ENCODE measurements at regions not wholly inside any gene's neighbourhood (a gene's known extent, or its start where the extent isn't known, plus 50 kb on each side); places are given as distances from the start of the nearest gene placed in this dataset.

DNA sequence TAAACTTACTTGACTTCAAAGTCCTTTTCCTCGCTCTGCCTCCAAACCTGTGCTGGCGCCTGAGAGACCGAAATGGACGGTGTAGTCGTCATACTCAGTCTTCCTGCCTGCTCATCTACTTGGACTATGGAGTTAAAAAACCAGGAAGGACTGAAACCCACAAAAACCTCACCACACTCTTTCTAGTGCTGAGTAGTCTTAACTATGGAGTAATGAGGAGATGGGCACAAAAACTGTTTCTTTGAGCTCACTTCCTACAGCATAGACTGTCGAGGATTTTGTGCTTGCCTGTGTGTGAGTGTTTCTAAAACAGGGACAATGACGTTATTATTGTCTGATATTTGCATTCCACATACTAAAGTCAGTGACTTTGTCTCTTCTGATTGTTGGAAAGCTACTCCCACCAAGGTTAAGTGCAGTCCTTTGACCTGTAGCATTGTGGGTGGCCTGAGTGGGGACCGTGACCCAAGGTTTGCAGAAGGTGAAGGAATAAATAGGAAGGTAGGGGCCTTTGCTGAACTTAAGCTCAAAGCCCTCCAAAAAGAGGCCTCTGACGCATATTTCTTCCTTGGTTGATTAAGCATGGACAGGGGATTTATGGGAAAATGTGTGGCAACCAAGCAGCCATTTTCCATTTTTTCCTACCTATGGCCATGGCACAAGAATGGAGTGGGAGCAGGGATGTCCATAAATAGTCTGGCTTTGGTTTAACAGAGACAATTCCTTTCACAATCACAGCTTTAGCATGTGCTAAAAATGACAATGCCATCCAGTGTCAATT is 109.6 kb downstream of the ZBTB18 start:
- peaks cover 5% of the 10 kb centered on the region; the same call in 1 of the 2 replicates for H3K4me1 ChIP-seq
- no peak for TF ChIP-seq CTCF (IDR thresholded peaks at IDR 0.05; ENCODE audit: low read depth, low read length)
- no peaks in the 10 kb centered on the region for H3K9me3 ChIP-seq
- no peak overlapping the region for H3K4me3 ChIP-seq (ENCODE audit: low read depth, low read length)
- no peaks in the 10 kb centered on the region for H3K36me3 ChIP-seq
- no peak for DNase-seq
- H3K27me3 ChIP-seq = no peaks in the 10 kb centered on the region

- H3K4me1 ChIP-seq = peaks cover 5% of the 10 kb centered on the region; the same call in 1 of the 2 replicates
- no peaks in the 10 kb centered on the region for H3K36me3 ChIP-seq
- no peak for DNase-seq
- no peak overlapping the region for H3K4me3 ChIP-seq (ENCODE audit: low read depth, low read length)
- TF ChIP-seq CTCF (IDR thresholded peaks at IDR 0.05; ENCODE audit: low read depth, low read length) = no peak
- H3K9me3 ChIP-seq = no peaks in the 10 kb centered on the region
- H3K27me3 ChIP-seq = no peaks in the 10 kb centered on the region
Observed at GRCh38 chr1:244161236-244161510, 110.1 kb downstream of the ZBTB18 start.

DNA sequence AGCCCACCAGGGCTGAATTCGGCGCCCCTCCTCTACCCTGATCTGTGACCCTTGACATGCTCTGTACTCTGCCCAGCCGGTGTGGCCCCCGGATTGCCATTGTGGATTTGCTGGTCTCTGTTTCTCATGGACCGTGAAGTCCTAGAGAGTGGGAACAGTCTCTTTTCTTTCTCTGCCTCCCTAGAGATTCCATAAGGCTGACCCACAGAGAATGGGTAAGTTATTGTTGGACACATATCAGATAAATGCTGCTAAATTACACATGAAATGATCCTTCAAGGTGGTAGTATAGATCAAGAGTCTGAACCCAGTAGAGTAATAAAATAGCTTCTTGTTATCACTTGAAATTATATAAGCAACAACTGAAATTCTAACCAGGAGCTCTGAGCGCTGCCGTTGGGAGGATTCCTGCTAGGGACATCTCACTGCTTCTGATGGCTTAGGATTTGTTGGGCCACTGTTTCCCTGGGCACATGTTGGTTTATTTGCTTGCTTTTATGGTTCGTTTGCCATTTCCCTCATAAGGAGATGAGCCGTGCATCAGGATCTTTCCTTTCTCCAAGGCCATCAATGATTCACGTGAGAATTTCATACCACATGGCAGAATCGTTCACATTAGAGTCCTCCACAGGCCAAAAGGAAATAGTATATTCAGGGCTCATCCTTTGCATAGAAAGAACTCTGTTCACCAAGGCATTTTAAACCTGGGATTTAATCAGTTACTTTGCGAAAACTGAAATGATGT is 111.9 kb downstream of the ZBTB18 start:
- Histone ChIP-seq H3K36me3 (no peaks in the 10 kb centered on the region), H3K9me3 (no peaks in the 10 kb centered on the region), H3K4me1 (peaks cover 5% of the 10 kb centered on the region; the same call in 1 of the 2 replicates), H3K27me3 (no peaks in the 10 kb centered on the region), H3K4me3 (ENCODE audit: low read depth, low read length) (no peak overlapping the region)
- no peak for TF ChIP-seq CTCF (IDR thresholded peaks at IDR 0.05; ENCODE audit: low read depth, low read length)
- no peak for DNase-seq

- Histone ChIP-seq H3K36me3 (no peaks in the 10 kb centered on the region), H3K4me1 (peaks cover 5% of the 10 kb centered on the region; the same call in 1 of the 2 replicates), H3K4me3 (ENCODE audit: low read depth, low read length) (no peak overlapping the region), H3K27me3 (no peaks in the 10 kb centered on the region), H3K9me3 (no peaks in the 10 kb centered on the region)
- TF ChIP-seq CTCF (IDR thresholded peaks at IDR 0.05; ENCODE audit: low read depth, low read length) = no peak
- peak; percentile 33 for DNase-seq
Observed at GRCh38 chr1:244163861-244164510, 112.9 kb downstream of the ZBTB18 start.

DNA sequence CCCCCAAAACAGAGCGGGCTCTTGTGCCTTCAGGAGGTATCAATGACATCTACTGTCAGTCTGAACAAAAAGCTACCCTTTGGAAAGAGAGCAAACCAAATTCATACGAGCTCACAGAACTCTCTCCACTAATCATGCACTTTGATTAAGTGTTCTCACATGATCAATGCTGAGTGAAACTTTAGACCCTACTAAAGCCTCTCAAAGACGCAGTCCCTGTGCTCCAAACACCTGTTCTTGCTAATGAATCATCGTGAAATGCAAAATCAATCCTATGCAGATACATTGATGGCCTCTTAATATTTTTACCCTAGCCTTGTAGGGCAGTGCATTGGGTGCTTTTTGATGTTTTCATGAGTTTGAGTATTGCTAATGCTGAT is 113.4 kb downstream of the ZBTB18 start:
- H3K36me3 ChIP-seq = no peaks in the 10 kb centered on the region
- H3K27me3 ChIP-seq = no peaks in the 10 kb centered on the region
- peaks cover 5% of the 10 kb centered on the region; the same call in 1 of the 2 replicates for H3K4me1 ChIP-seq
- DNase-seq = no peak
- no peak for TF ChIP-seq CTCF (IDR thresholded peaks at IDR 0.05; ENCODE audit: low read depth, low read length)
- no peaks in the 10 kb centered on the region for H3K9me3 ChIP-seq
- H3K4me3 ChIP-seq (ENCODE audit: low read depth, low read length) = no peak overlapping the region
